ENCODE measurements at regions not wholly inside any gene's neighbourhood (a gene's known extent, or its start where the extent isn't known, plus 50 kb on each side); places are given as distances from the start of the nearest gene placed in this dataset.

- no peak overlapping the region for H2BK20ac ChIP-seq (ENCODE audit: low read depth, low read length, poor library complexity, severe bottlenecking)
- no peaks in the 10 kb centered on the region for H3K79me2 ChIP-seq (ENCODE audit: insufficient read depth, low read length)
- H4K5ac ChIP-seq (ENCODE audit: insufficient read length, low read depth, low read length) = no peak overlapping the region
- H3K18ac ChIP-seq (ENCODE audit: insufficient read length, low read depth, low read length) = no peak overlapping the region
- H3K27ac ChIP-seq (ENCODE audit: insufficient read length, low read depth, low read length) = no peak overlapping the region
- no peaks in the 10 kb centered on the region for H3K23me2 ChIP-seq (ENCODE audit: insufficient read length, low read depth, low read length, poor library complexity, severe bottlenecking)
- no peak overlapping the region for H3K23ac ChIP-seq (ENCODE audit: insufficient read length, low read depth, low read length)
- H3K4me2 ChIP-seq (ENCODE audit: insufficient read depth, insufficient read length, low read length) = no peak overlapping the region
- no peaks in the 10 kb centered on the region for H3K9me3 Mint-ChIP-seq
- no peak overlapping the region for H2AFZ ChIP-seq (ENCODE audit: low read length)
- no peaks in the 10 kb centered on the region for H3K36me3 Mint-ChIP-seq (ENCODE audit: insufficient read depth in 1 of 3, low read depth in 3 of 3)
- no peak overlapping the region for H2BK120ac ChIP-seq (ENCODE audit: low read depth, low read length, poor library complexity, severe bottlenecking)
- no peak overlapping the region for H2BK12ac ChIP-seq (ENCODE audit: insufficient read length, low read depth, low read length)
- DNase-seq = no peak
- no peak overlapping the region for H3K56ac ChIP-seq (ENCODE audit: insufficient read length, low read depth, low read length)
- no peak overlapping the region for H3K4me3 Mint-ChIP-seq
- H3K4me1 Mint-ChIP-seq = no peaks in the 10 kb centered on the region
- no peak overlapping the region for H3T11ph ChIP-seq (ENCODE audit: low read length)
- H3K14ac ChIP-seq (ENCODE audit: insufficient read depth, low read length) = no peak overlapping the region
- no peak overlapping the region for H3K9ac ChIP-seq (ENCODE audit: extremely low read depth, insufficient read length, low read length)
- H3K27me3 Mint-ChIP-seq (ENCODE audit: low read depth) = peaks cover 11% of the 10 kb centered on the region; the same call in 1 of the 2 replicates
- no peak overlapping the region for H4K8ac ChIP-seq (replicated peaks; ENCODE audit: insufficient read length, low read depth, low read length)
- H3K4me1 ChIP-seq (ENCODE audit: insufficient read depth, low read length) = no peaks in the 10 kb centered on the region
- no peaks in the 10 kb centered on the region for H3K9me3 ChIP-seq (ENCODE audit: control insufficient read depth, low read depth, low read length)
- H4K20me1 ChIP-seq (ENCODE audit: control insufficient read depth, insufficient read depth, insufficient read length) = no peaks in the 10 kb centered on the region
- no CpG with 5 or more reads among the region's 4 CpGs for WGBS (ENCODE audit: extremely low coverage, insufficient read length, low lambda C conversion rate)
- H3K27ac Mint-ChIP-seq = no peak overlapping the region
- H3K4ac ChIP-seq (ENCODE audit: low read depth, low read length) = no peak overlapping the region
- H3K27me3 ChIP-seq (ENCODE audit: insufficient read depth, low read length) = no peaks in the 10 kb centered on the region
- H4K91ac ChIP-seq (ENCODE audit: insufficient read length, low read depth, low read length) = no peak overlapping the region
- no peak overlapping the region for H2BK5ac ChIP-seq (ENCODE audit: insufficient read length, low read length)
- H2BK15ac ChIP-seq (ENCODE audit: low read depth, low read length) = no peak overlapping the region
- H3K79me1 ChIP-seq (ENCODE audit: insufficient read depth, low read depth, low read length, poor library complexity, severe bottlenecking) = no peaks in the 10 kb centered on the region
- no peak overlapping the region for H2AK5ac ChIP-seq (ENCODE audit: insufficient read length, low read length)
- TF ChIP-seq CTCF (conservative IDR thresholded peaks at IDR 0.05) = no peak
These were observed 92.7 kb downstream of the MAB21L3 start for GRCh38 chr1:116203920-116204319.
